Nephron (organoid): ENCODE measurements at regions not wholly inside any gene's neighbourhood (a gene's known extent, or its start where the extent isn't known, plus 50 kb on each side); places are given as distances from the start of the nearest gene placed in this dataset.
A peak's percentile ranks its signal among the peaks of the same experiment; 100 is the strongest.

Experiments used
- H3K27ac Mint-ChIP-seq, 3 experiments: 2 replicates each; pipeline ENCODE4 v1.8.0; 2020; ENCODE audit warnings: mixed read lengths in 3 of 3, mild to moderate bottlenecking in 2 of 3, moderate library complexity in 1 of 3
- H3K27me3 Mint-ChIP-seq: 2 replicates; pipeline ENCODE4 v1.8.0; 2021; ENCODE audit warnings: low read depth, mild to moderate bottlenecking, moderate library complexity, mixed read lengths
- H3K36me3 Mint-ChIP-seq: 2 replicates; pipeline ENCODE4 v1.8.0; 2020; ENCODE audit warnings: low read depth, mixed read lengths
- H3K4me1 Mint-ChIP-seq: 2 replicates; pipeline ENCODE4 v1.8.0; 2020; ENCODE audit warnings: mixed read lengths
- H3K4me3 Mint-ChIP-seq, 3 experiments: 2 replicates each; pipeline ENCODE4 v1.8.0; 2020; ENCODE audit warnings: mild to moderate bottlenecking in 3 of 3, mixed read lengths in 3 of 3, moderate library complexity in 2 of 3
- H3K9me3 Mint-ChIP-seq: 2 replicates; pipeline ENCODE4 v1.8.0; 2020; ENCODE audit warnings: mixed read lengths
- TF ChIP-seq, protein P1 (sequence below), 3 experiments: fragments of 200-600 bp; sonication (generic); IDR thresholded peaks; one replicate each; pipeline ENCODE4 v1.5.0; 2021; ENCODE audit warnings: antibody characterized with exemption in 3 of 3; ENCODE audit not compliant: unreplicated experiment in 3 of 3

DNA sequence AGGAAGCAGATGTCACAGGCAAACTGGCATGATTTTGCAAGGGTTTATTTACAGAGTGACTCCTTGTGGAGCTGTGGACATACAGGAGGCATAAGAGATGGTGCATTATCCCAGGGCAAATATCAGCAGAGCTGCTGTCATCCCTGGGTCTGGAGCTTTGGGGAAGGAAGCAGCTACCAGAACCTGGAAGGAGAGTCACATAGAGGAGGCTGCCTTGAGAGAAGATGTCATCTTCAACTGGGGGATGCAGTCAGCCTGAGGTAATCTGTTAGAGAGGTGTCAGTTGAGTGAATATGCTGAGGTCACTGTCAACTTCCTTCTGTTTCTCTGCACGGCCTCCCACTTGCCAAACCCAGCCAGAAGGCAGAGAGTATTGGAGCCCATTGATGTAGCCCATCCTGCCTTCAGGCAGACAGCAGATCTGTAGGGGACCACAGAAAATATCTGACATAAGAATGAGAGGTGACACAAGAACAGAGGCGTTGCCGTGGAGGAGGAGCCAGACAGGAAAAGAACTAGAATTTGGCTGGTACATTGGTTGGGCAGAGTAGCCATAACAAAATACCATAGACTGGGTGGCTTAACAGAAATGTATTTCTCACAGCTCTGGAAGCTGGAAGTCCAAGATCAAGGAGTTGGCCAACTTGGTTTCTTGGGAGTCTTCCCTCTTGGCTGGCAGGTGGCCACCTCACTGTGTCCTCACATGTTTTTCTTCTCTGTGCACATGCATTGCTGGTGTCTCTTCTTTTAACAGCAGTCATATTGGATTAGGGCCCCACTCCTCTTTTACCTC is 102.8 kb downstream of the SNX18 start:
- Mint-ChIP-seq H3K27me3 (no peaks in the 10 kb centered on the region), H3K4me3 (no peak overlapping the region), H3K36me3 (no peaks in the 10 kb centered on the region), H3K9me3 (no peaks in the 10 kb centered on the region), H3K4me1 (peaks cover 30% of the 10 kb centered on the region), H3K27ac (peak overlapping the region in 1 of 3 experiments; percentile 47)
- TF ChIP-seq, protein P1, sequence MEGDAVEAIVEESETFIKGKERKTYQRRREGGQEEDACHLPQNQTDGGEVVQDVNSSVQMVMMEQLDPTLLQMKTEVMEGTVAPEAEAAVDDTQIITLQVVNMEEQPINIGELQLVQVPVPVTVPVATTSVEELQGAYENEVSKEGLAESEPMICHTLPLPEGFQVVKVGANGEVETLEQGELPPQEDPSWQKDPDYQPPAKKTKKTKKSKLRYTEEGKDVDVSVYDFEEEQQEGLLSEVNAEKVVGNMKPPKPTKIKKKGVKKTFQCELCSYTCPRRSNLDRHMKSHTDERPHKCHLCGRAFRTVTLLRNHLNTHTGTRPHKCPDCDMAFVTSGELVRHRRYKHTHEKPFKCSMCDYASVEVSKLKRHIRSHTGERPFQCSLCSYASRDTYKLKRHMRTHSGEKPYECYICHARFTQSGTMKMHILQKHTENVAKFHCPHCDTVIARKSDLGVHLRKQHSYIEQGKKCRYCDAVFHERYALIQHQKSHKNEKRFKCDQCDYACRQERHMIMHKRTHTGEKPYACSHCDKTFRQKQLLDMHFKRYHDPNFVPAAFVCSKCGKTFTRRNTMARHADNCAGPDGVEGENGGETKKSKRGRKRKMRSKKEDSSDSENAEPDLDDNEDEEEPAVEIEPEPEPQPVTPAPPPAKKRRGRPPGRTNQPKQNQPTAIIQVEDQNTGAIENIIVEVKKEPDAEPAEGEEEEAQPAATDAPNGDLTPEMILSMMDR (IDR thresholded peaks at IDR 0.05; ENCODE audit: unreplicated experiment in 3 of 3), result no peak

DNA sequence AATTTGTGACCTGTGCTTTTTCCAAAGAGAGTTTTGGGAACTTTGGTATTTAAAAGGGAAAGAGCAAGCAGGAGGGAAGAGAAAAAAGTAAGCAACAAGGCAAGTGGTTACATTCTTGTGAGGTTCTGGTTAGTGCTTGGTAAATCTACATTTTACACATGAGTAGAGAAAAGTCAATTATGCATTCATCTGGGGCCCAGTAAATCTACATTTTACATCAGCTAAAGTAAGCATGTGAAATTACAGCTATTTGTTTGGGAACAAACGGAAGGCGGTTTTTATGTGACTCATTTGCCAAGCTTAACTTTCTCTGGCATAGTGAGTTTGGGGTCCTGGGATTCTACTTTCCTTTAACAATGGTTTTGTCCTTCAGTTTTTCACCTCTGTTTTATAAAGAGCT is 102.2 kb downstream of the SNX18 start:
- no peaks in the 10 kb centered on the region for H3K9me3 Mint-ChIP-seq
- H3K36me3 Mint-ChIP-seq, result no peaks in the 10 kb centered on the region
- H3K27ac Mint-ChIP-seq, result peak overlapping the region in 2 of 3 experiments; percentile 19 to 47
- H3K4me3 Mint-ChIP-seq, result no peak overlapping the region
- H3K27me3 Mint-ChIP-seq, result no peaks in the 10 kb centered on the region
- TF ChIP-seq, protein P1 (IDR thresholded peaks at IDR 0.05; ENCODE audit: unreplicated experiment in 3 of 3), result no peak
- H3K4me1 Mint-ChIP-seq, result peaks cover 30% of the 10 kb centered on the region

GRCh38 chr5:54616518-54617220 is 99.1 kb downstream of the SNX18 start:
- Mint-ChIP-seq H3K4me1 (peaks cover 35% of the 10 kb centered on the region), H3K36me3 (no peaks in the 10 kb centered on the region), H3K27me3 (peaks cover 5% of the 10 kb centered on the region), H3K4me3 (no peak overlapping the region), H3K27ac (peak overlapping the region; percentile 48 to 74 (median 65)), H3K9me3 (no peaks in the 10 kb centered on the region)
- TF ChIP-seq, protein P1 (IDR thresholded peaks at IDR 0.05; ENCODE audit: unreplicated experiment in 3 of 3), result no peak

DNA sequence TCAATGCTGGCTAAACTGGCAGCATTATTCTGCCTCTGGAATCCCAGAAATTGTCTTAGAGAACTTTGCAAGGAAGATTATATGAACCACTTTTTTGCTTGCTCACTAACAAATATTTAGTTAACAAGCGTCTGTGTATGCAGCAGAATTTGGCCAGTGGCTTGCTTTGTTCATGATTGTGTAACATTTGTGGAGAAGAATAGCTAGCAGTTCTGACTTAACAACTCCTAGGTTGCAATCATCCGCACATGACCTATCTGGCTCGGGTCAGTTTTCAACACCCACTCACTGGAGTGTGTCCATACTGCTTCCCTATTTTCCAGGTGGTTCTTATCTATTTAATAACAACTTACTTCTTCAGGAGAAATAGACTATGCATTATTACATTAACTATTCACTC is 98.5 kb downstream of the SNX18 start:
- Mint-ChIP-seq H3K4me1 (peaks cover 35% of the 10 kb centered on the region), H3K36me3 (no peaks in the 10 kb centered on the region), H3K9me3 (no peaks in the 10 kb centered on the region), H3K27me3 (peaks cover 5% of the 10 kb centered on the region), H3K27ac (peak overlapping the region in 2 of 3 experiments; percentile 53 to 54), H3K4me3 (no peak overlapping the region)
- TF ChIP-seq, protein P1 (IDR thresholded peaks at IDR 0.05; ENCODE audit: unreplicated experiment in 3 of 3), result no peak

- no peaks in the 10 kb centered on the region for H3K9me3 Mint-ChIP-seq
- H3K27ac Mint-ChIP-seq, result peak overlapping the region in 2 of 3 experiments; percentile 9 to 53
- H3K27me3 Mint-ChIP-seq, result peaks cover 5% of the 10 kb centered on the region
- H3K4me3 Mint-ChIP-seq, result no peak overlapping the region
- no peaks in the 10 kb centered on the region for H3K36me3 Mint-ChIP-seq
- TF ChIP-seq, protein P1 (IDR thresholded peaks at IDR 0.05; ENCODE audit: unreplicated experiment in 3 of 3), result no peak
- H3K4me1 Mint-ChIP-seq, result peaks cover 35% of the 10 kb centered on the region
These were observed 97.8 kb downstream of the SNX18 start for GRCh38 chr5:54615381-54615780.
